ENCODE measurements at regions not wholly inside any gene's neighbourhood (a gene's known extent, or its start where the extent isn't known, plus 50 kb on each side); places are given as distances from the start of the nearest gene placed in this dataset.

DNA sequence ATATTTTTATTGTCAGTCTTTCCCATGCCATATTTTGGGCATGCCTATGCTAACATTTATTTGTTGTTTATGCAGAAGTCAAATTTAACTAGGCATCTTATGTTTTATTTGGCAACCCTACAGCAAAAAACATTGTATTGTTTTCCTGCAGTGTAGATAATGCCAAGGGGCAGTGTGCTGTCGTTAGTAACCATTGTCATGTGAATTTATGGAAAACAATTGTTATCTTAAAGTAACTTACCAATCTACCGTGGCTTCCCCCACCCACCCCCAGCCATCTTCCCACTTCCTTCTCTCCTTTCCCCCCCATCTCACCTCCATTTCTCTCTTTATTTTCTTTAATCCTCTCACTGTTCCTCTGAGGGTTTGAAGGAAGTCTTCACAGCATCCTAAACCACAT lies 370.5 kb downstream of the ACTR3B start:
- TF ChIP-seq, protein P1, sequence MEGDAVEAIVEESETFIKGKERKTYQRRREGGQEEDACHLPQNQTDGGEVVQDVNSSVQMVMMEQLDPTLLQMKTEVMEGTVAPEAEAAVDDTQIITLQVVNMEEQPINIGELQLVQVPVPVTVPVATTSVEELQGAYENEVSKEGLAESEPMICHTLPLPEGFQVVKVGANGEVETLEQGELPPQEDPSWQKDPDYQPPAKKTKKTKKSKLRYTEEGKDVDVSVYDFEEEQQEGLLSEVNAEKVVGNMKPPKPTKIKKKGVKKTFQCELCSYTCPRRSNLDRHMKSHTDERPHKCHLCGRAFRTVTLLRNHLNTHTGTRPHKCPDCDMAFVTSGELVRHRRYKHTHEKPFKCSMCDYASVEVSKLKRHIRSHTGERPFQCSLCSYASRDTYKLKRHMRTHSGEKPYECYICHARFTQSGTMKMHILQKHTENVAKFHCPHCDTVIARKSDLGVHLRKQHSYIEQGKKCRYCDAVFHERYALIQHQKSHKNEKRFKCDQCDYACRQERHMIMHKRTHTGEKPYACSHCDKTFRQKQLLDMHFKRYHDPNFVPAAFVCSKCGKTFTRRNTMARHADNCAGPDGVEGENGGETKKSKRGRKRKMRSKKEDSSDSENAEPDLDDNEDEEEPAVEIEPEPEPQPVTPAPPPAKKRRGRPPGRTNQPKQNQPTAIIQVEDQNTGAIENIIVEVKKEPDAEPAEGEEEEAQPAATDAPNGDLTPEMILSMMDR (conservative IDR thresholded peaks at IDR 0.05; ENCODE audit: low read length), result no peak
- TF ChIP-seq EZH2phosphoT487 (IDR thresholded peaks at IDR 0.05; ENCODE audit: borderline replicate concordance, low read depth, low read length), result no peak
